Renal pelvis (tissue), 1 donor: ENCODE measurements at regions not wholly inside any gene's neighbourhood (a gene's known extent, or its start where the extent isn't known, plus 50 kb on each side); places are given as distances from the start of the nearest gene placed in this dataset.
"Not testable (repeated sequence)": the region's sequence is repeated elsewhere in the genome, so short reads cannot be mapped to it uniquely, and the experiment has no call there.

Source experiments
- DNase-seq: peaks from one replicate; pipeline ENCODE4 v3.0.0-alpha.2; 2013

DNA sequence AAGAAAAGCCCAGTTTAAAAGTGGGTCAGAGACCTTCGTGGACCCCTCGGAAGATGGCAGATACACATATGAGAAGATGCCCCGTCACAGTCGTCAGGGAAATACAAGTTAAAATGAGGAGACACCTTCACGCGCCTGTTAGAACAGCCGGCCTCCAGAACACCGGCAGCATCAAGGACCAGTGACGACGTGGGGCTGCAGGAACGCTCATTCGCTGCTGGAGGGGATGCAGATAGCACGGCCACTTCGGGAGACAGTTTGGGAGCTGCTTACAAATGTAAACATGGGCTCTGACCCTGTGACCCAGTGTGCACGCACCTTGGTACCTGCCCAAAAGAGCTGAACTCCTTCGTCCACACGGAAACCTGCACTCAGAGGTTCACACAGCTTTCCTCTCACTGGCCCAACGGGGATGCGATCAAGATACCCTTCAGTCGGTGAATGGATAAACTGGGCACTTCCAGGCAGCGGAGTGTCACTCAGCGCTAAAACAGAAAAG lies 83.7 kb upstream of the CTDP1 start:
- DNase-seq: no peak

DNA sequence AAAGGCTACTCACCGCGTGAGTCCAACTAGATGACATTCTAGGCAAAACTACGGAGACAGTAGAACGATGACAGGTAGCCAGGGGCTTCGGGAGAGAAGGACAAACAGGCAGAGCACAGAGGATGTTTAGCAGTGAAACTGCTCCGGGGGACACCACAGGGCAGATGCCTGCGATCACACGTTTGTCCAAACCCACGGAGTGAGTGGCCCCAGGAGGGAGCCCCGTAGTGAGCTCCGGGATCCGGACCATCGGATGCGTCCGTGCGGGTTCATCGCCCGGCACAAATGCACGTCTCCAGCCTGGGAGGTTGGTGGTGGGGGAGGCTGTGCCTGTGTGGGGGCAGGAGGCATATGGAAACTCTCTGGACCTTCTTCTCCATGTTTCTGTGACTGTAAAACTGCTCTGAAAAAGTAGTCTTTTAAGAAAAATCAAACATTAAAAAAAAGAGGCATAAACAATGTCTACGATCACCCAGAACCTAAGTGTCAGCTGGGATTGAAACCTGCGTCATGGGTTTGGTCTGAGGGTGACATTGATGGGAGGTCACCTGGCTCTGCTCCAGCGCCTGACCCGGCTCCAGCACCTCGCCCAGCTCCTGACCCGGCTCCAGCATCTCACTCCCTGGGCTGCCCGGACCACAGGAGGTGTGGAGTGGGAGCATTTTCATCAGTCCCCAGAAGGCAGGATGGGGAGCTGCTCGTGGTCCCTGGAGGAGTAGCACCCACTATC lies 83.0 kb upstream of the CTDP1 start:
- no peak for DNase-seq

DNA sequence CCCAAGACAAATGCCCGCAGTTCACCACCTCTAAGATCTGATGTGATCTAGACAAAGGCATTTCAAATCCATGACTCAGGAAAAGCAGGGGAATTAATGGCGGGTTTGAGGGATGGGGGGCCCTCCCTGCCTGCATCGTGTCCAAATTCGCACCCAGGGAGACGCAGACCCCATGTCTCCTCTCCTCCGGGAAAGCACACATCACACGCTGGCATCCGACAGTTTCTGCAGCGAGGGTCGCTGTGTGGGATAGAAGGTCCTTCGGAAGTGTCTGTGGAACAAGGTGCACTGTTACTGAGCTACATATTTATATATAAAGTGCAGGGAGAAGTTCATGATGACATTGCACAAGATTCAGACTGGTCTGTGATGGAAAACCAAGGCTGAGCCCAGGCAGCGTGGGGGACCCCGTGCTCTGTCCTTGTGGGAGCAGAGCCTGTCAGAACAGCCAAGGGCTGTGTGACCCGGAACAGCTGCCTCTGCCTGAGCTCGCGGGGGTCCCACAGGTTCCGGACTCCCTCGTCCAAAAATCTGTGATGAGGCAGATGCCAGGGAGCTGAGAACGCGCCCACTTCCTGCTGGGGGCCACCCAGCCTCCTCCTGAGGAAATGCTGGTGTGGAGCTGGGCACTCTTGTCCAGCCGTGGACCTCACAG lies 82.3 kb upstream of the CTDP1 start:
- DNase-seq: no peak

- no peak for DNase-seq
Observed at GRCh38 chr18:79597831-79598632, 81.6 kb upstream of the CTDP1 start.

DNA sequence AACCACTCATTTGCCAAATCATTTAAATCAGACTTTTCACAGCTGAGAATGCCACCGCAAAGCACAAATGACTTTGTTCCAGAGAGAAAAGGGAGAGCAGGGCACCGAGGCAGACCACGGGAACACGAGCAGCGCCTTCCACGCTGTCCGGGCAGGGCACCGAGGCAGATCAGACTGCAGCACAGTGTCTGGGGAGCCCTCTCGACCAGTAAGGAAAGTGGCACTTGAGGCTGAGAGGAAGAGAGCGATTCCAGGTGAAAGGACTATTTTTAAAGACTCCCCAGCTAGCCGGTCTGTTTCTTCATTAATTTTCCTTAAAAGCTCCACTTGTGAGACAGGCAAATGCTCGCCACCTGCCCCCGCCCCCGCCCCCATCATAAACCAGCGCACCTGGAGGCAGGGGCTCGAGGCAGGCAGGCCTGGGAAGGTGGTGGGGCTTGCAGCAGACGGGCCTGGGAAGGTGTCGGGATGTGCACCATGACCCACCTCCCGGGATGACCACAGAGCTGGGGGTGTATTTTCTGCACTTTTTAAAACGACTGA lies 80.9 kb upstream of the CTDP1 start:
- DNase-seq: no peak

DNA sequence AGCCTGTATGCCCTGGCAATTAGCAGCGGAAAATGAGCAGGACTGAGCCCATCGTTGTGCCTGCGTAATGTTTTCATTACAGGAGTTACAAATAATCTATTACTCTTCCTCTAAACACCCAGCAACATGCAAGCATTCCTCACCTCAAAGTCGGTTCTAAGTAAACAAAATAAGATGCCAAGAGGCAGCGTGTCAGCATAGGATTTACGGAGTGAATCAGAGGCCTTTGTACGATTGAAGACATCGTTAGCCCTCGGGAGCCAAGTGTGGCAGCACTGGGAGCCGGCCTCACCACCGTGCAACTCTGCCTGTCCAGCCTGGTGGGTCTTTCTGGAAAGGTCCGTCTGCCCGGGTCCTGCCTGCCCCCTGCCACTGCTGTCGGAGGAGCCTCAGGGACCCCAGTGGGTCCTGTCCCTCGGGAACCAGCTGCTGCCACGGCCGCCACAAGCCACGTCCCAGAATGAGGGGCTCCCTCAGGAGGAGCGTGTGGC lies 80.1 kb upstream of the CTDP1 start:
- DNase-seq: no peak

DNA sequence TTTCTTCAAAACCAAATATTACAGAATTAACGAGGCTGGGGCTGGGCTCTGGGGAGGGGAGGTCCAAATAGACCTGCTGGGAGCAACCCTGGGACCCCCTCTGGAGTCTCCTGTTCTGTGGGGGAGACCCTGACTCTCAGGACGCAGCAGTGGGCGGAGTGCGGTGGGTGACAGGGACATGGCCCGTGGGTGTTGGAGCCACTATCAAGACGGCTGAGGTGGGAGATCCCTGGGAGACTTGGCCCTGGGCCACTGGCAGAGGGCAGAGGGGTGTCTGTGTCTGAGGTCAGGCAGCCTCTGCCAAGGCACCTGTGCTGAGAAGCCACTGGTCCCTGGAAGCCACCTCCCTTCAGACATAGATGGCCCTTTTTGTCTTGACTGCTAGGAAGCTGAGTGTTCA lies 79.5 kb upstream of the CTDP1 start:
- no peak for DNase-seq

- DNase-seq: no peak
Observed at GRCh38 chr18:79600596-79600995, 79.0 kb upstream of the CTDP1 start.

- no peak for DNase-seq
Observed at GRCh38 chr18:79601234-79601633, 78.4 kb upstream of the CTDP1 start.

- no peak for DNase-seq
Observed at GRCh38 chr18:79603321-79604204, 76.0 kb upstream of the CTDP1 start.

GRCh38 chr18:79604205-79604912 lies 75.2 kb upstream of the CTDP1 start:
- no peak for DNase-seq

GRCh38 chr18:79604913-79605880 lies 74.4 kb upstream of the CTDP1 start:
- DNase-seq: no peak

GRCh38 chr18:79606071-79606470 lies 73.5 kb upstream of the CTDP1 start:
- not testable (repeated sequence) for DNase-seq

GRCh38 chr18:79606621-79607331 lies 72.8 kb upstream of the CTDP1 start:
- no peak for DNase-seq

- no peak for DNase-seq
Observed at GRCh38 chr18:79607361-79607952, 72.1 kb upstream of the CTDP1 start.

DNA sequence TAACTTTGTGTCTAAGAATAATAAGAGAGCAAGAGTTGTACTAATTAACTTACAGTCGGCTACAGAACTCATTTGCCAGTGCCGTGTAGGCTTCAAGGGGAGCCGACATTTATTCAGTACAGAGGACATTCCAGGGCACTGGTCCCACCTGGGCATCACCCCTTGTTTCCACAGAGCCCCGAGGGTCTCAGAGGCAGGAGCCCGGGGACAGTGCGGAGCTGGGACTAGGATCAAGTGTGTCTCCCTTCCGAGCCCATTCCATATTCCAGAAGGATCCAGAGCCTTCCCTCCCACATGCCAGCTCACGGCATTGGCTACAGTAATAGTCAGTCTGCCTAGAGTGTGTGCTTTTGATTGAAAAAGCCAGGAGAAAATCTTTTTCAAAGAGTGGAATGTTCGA lies 71.5 kb upstream of the CTDP1 start:
- no peak for DNase-seq

DNA sequence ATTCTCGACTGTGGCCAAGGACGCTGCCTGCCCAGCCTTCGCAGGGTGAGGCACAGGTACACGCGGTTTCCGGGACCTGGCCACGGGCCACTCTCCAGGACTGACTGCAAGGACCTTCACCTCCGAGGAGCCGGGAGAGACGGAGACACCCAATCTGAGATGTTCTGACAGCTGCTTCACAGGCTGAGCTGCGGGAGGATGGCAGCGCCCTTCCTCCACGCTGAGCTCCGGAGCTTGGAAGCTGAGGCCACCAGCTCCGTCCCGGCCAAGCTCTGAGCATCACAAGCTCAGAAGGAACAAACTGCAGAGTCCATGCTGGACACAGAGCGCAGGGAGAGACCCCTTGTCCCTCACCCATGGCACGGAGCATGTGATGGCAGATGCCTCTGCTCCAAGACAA lies 71.1 kb upstream of the CTDP1 start:
- DNase-seq: no peak

DNA sequence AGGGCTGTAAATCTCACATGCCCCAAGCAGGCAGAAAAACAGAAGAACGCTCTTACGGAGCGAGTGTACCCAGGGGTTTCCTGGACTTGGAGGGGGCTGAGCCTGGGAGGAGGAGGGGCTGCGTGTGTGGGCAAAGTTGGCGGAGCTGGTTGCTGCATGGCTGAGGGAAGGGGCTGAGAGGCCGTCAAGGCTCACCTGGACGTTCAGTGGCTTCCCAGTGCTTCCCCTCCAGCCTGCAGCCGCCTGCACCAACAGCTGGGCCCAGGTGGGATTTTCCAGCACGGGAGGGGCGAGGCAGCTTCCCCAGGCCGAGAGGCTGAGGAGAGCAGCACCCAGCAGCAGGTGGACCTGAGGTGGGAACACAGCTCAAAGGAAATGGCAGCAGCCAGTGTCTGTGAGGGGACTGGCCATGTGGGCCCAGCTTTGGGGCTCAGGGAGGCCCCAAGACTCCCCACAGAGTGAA lies 70.6 kb upstream of the CTDP1 start:
- no peak for DNase-seq
